A549 (cell line): ENCODE measurements at regions not wholly inside any gene's neighbourhood (a gene's known extent, or its start where the extent isn't known, plus 50 kb on each side); places are given as distances from the start of the nearest gene placed in this dataset.

ENCODE experiments used
- ATAC-seq, 2 experiments: fragments of 200-7000 bp in 1 of 2; fragments of >200 bp in 1 of 2; cut with Nextera tagmentation in 1 of 2; cut with Tn5 transposase in 1 of 2; 3 replicates each; pipeline versions ENCODE4 v1.8.0 to v1.9.1; 2018 to 2020; ENCODE audit warnings: mild to moderate bottlenecking in 1 of 2, moderate library complexity in 1 of 2
- CTCF ChIA-PET: fragments of 300-600 bp; sonication (Branson Sonifier 250); formaldehyde crosslinking; extraction: SDS; loops from one replicate; lab custom pipeline; 2021; ENCODE audit warnings: antibody characterized with exemption, inconsistent platforms; lab: Yijun Ruan, JAX
- POLR2A ChIA-PET: fragments of 350-600 bp; formaldehyde crosslinking; extraction: SDS; loops from one replicate; lab custom pipeline; 2021; ENCODE audit warnings: antibody characterized with exemption, inconsistent platforms; lab: Yijun Ruan, JAX
- DNase-seq, 2 experiments: peaks; one replicate each; pipeline versions ENCODE4 v3.0.0 to v3.0.0-alpha.2; 2011 to 2016; ENCODE audit warnings: low read depth in 1 of 2, low spot score in 1 of 2
- FAIRE-seq: peaks from 2 replicates; lab custom pipeline; 2011; peaks lifted over from hg19 to GRCh38; lab: Jason Lieb, UNC
- H3K27ac ChIP-seq, 2 experiments: fragments of >200 bp; sonication (Bioruptor Twin); formaldehyde crosslinking; 3 replicates each; pipeline ENCODE4 v1.5.1; 2016 to 2017
- H3K4me1 ChIP-seq: fragments of >200 bp; sonication (Bioruptor Twin); formaldehyde crosslinking; 3 replicates; pipeline ENCODE4 v1.6.1; 2016
- H3K4me2 ChIP-seq: fragments of >200 bp; sonication (Bioruptor Twin); formaldehyde crosslinking; 3 replicates; pipeline ENCODE4 v1.6.1; 2016
- H3K4me3 ChIP-seq: fragments of >200 bp; sonication (Bioruptor Twin); formaldehyde crosslinking; 3 replicates; pipeline ENCODE4 v1.5.1; 2016
- H3K9me3 ChIP-seq: fragments of >200 bp; sonication (Bioruptor Twin); formaldehyde crosslinking; 3 replicates; pipeline ENCODE4 v1.6.1; 2016
- CBX2 ChIP-seq: fragments of 200-600 bp; sonication (generic); IDR thresholded peaks from 2 replicates; pipeline ENCODE4 v1.6.1; 2016; ENCODE audit warnings: low read depth, mild to moderate bottlenecking, borderline replicate concordance
- CEBPB ChIP-seq, 2 experiments: fragments of >200 bp in 1 of 2; sonication (Bioruptor Twin) in 1 of 2; formaldehyde crosslinking in 1 of 2; IDR thresholded peaks; 2 replicates each; pipeline ENCODE4 v1.6.1; 2012 to 2016
- CHD4 ChIP-seq: fragments of 200-600 bp; sonication (generic); IDR thresholded peaks from 2 replicates; pipeline ENCODE4 v1.6.1; 2016; ENCODE audit warnings: antibody characterized with exemption, mild to moderate bottlenecking, borderline replicate concordance
- CTCF ChIP-seq: fragments of >200 bp; sonication (Bioruptor Twin); formaldehyde crosslinking; IDR thresholded peaks from 3 replicates; pipeline ENCODE4 v1.5.1; 2016
- E2F6 ChIP-seq: IDR thresholded peaks from 2 replicates; pipeline ENCODE4 v1.6.1; 2012; ENCODE audit warnings: low read depth, borderline replicate concordance
- EHMT2 ChIP-seq: fragments of 200-600 bp; sonication (generic); IDR thresholded peaks from 2 replicates; pipeline ENCODE4 v1.6.1; 2016; ENCODE audit warnings: antibody characterized with exemption, low read depth, mild to moderate bottlenecking, moderate library complexity
- FOSB ChIP-seq: fragments of 250-450 bp; sonication (Bioruptor Pico); IDR thresholded peaks from 2 replicates; pipeline ENCODE4 v1.5.0; 2020; ENCODE audit warnings: mild to moderate bottlenecking, moderate library complexity
- FOXS1 ChIP-seq: fragments of 250-450 bp; sonication (Bioruptor Pico); IDR thresholded peaks from 2 replicates; pipeline ENCODE4 v1.5.0; 2020; ENCODE audit warnings: mild to moderate bottlenecking, moderate library complexity
- HES2 ChIP-seq: fragments of >200 bp; sonication (Bioruptor Twin); formaldehyde crosslinking; IDR thresholded peaks from 2 replicates; pipeline ENCODE4 v1.6.1; 2016
- HOXA7 ChIP-seq: fragments of 250-450 bp; sonication (Bioruptor Pico); IDR thresholded peaks from 2 replicates; pipeline ENCODE4 v1.5.0; 2020; ENCODE audit warnings: mild to moderate bottlenecking, moderate library complexity
- HOXB5 ChIP-seq: fragments of 250-450 bp; sonication (Bioruptor Pico); IDR thresholded peaks from 2 replicates; pipeline ENCODE4 v1.5.0; 2020; ENCODE audit warnings: mild to moderate bottlenecking, moderate library complexity
- JUN ChIP-seq, 2 experiments: fragments of >200 bp; sonication (Bioruptor Twin); formaldehyde crosslinking; IDR thresholded peaks; 2 replicates in 1 of 2; 3 replicates in 1 of 2; pipeline ENCODE4 v1.6.1; 2016 to 2017
- JUNB ChIP-seq: fragments of >200 bp; sonication (Bioruptor Twin); formaldehyde crosslinking; IDR thresholded peaks from 2 replicates; pipeline ENCODE4 v1.6.1; 2016
- KDM5A ChIP-seq: fragments of 200-600 bp; sonication (generic); IDR thresholded peaks from 2 replicates; pipeline ENCODE4 v1.6.1; 2016; ENCODE audit warnings: antibody characterized with exemption, mild to moderate bottlenecking
- MAZ ChIP-seq: fragments of 150-350 bp; IDR thresholded peaks from 2 replicates; pipeline ENCODE4 v1.6.1; 2014; ENCODE audit warnings: antibody characterized with exemption, low read depth, low read length, borderline replicate concordance
- NR3C1 ChIP-seq: fragments of >200 bp; sonication (Bioruptor Twin); formaldehyde crosslinking; IDR thresholded peaks from 3 replicates; pipeline ENCODE4 v1.6.1; 2017
- PBX3 ChIP-seq: IDR thresholded peaks from 2 replicates; pipeline ENCODE4 v1.6.1; 2012
- RAD21 ChIP-seq, 2 experiments: fragments of >200 bp in 1 of 2; sonication (Bioruptor Twin) in 1 of 2; formaldehyde crosslinking in 1 of 2; IDR thresholded peaks in 1 of 2; conservative IDR thresholded peaks in 1 of 2; 2 replicates in 1 of 2; 3 replicates in 1 of 2; pipeline ENCODE4 v1.6.1; 2012 to 2018; ENCODE audit warnings: inconsistent platforms in 1 of 2
- REST ChIP-seq: fragments of 200-600 bp; sonication (generic); IDR thresholded peaks from 2 replicates; pipeline ENCODE4 v1.6.1; 2016; ENCODE audit warnings: antibody characterized with exemption, mild to moderate bottlenecking, moderate library complexity
- RNF2 ChIP-seq: fragments of 200-600 bp; sonication (generic); IDR thresholded peaks from 2 replicates; pipeline ENCODE4 v1.6.1; 2016; ENCODE audit warnings: low read depth, mild to moderate bottlenecking, antibody characterized with exemption, moderate library complexity, borderline replicate concordance
- SMC3 ChIP-seq: fragments of >200 bp; sonication (Bioruptor Twin); formaldehyde crosslinking; IDR thresholded peaks from 3 replicates; pipeline ENCODE4 v1.6.1; 2018; ENCODE audit warnings: inconsistent platforms
- USF2 ChIP-seq: fragments of 450-650 bp; IDR thresholded peaks from 2 replicates; pipeline ENCODE4 v1.6.1; 2014; ENCODE audit warnings: antibody characterized with exemption
- WGBS: methylation state at CpG from one replicate; pipeline ENCODE4 v1.1.6; 2017; ENCODE audit errors: missing lambda C conversion rate; 5-methylcytosine and 5-hydroxymethylcytosine counted together

GRCh38 chr1:37108596-37109188 lies 74.4 kb upstream of the GRIK3 start:
- ChIA-PET POLR2A (no interaction called here), CTCF (interaction anchor here (1.2 kb wide), 1 partner anchor 345 kb away, joined by 3 read pairs; no protein-coding TSS in a partner anchor)
- Histone ChIP-seq H3K9me3 (no peaks in the 10 kb centered on the region), H3K4me3 (no peak overlapping the region), H3K4me1 (no peaks in the 10 kb centered on the region), H3K27ac (no peak overlapping the region), H3K4me2 (no peak overlapping the region)
- no peak for FAIRE-seq
- no peak for DNase-seq
- 8% methylated on average over 6 of the region's 9 CpGs for WGBS
- ATAC-seq: no peak
- no peak for TF ChIP-seq CHD4
- no peak for TF ChIP-seq FOSB (CRISPR knock-in tag)
- no peak for TF ChIP-seq NR3C1
- TF ChIP-seq USF2: no peak
- TF ChIP-seq HOXB5 (CRISPR knock-in tag): no peak
- TF ChIP-seq HES2: no peak
- TF ChIP-seq SMC3: no peak
- no peak for TF ChIP-seq FOXS1 (CRISPR knock-in tag)
- TF ChIP-seq MAZ: no peak
- TF ChIP-seq REST: no peak
- TF ChIP-seq CEBPB (IDR thresholded peaks at IDR 0.05): no peak
- no peak for TF ChIP-seq CTCF
- TF ChIP-seq JUN (IDR thresholded peaks at IDR 0.05): no peak
- TF ChIP-seq JUNB: no peak

GRCh38 chr1:37112430-37112829 lies 78.1 kb upstream of the GRIK3 start:
- Histone ChIP-seq H3K4me3 (no peak overlapping the region), H3K27ac (no peak overlapping the region)
- CTCF ChIA-PET: no interaction called here
- POLR2A ChIA-PET: no interaction called here
- DNase-seq: no peak
- 0% methylated on average over 1 of the region's 1 CpG for WGBS
- TF ChIP-seq EHMT2: no peak
- TF ChIP-seq HOXA7 (CRISPR knock-in tag): no peak
- TF ChIP-seq JUN (IDR thresholded peaks at IDR 0.05): no peak
- no peak for TF ChIP-seq RNF2
- no peak for TF ChIP-seq RAD21 (conservative IDR thresholded peaks at IDR 0.05 in 1 of 2, IDR thresholded peaks at IDR 0.05 in 1 of 2)
- no peak for TF ChIP-seq PBX3
- TF ChIP-seq MAZ: no peak
- no peak for TF ChIP-seq REST
- TF ChIP-seq KDM5A: no peak
- no peak for TF ChIP-seq FOXS1 (CRISPR knock-in tag)
- TF ChIP-seq CBX2: no peak
- no peak for TF ChIP-seq E2F6
- no peak for TF ChIP-seq SMC3
- TF ChIP-seq, all 56 proteins: peak for 0
- H3K4me2 ChIP-seq: no peak overlapping the region
- no peak for ATAC-seq
- no peaks in the 10 kb centered on the region for H3K4me1 ChIP-seq
- H3K9me3 ChIP-seq: no peaks in the 10 kb centered on the region
- no peak for FAIRE-seq
